Omental fat pad (tissue), 3 donors: ENCODE measurements at regions not wholly inside any gene's neighbourhood (a gene's known extent, or its start where the extent isn't known, plus 50 kb on each side); places are given as distances from the start of the nearest gene placed in this dataset.
A peak's percentile ranks its signal among the peaks of the same experiment; 100 is the strongest.

Source experiments
- ATAC-seq: fragments of 150-250 bp; one replicate; pipeline ENCODE4 v1.9.1; 2016; ENCODE audit warnings: mild to moderate bottlenecking, moderate library complexity; ENCODE audit not compliant: low FRiP score
- DNase-seq: peaks from one replicate; pipeline ENCODE4 v3.0.0-alpha.2; 2019; ENCODE audit warnings: low spot score
- TF ChIP-seq, protein P1 (sequence below), 3 donors: fragments of 450-650 bp; IDR thresholded peaks; one replicate each; pipeline ENCODE4 v1.5.1; 2016 to 2017; ENCODE audit warnings: antibody characterized with exemption in 3 of 3, mild to moderate bottlenecking in 3 of 3, moderate library complexity in 2 of 3

DNA sequence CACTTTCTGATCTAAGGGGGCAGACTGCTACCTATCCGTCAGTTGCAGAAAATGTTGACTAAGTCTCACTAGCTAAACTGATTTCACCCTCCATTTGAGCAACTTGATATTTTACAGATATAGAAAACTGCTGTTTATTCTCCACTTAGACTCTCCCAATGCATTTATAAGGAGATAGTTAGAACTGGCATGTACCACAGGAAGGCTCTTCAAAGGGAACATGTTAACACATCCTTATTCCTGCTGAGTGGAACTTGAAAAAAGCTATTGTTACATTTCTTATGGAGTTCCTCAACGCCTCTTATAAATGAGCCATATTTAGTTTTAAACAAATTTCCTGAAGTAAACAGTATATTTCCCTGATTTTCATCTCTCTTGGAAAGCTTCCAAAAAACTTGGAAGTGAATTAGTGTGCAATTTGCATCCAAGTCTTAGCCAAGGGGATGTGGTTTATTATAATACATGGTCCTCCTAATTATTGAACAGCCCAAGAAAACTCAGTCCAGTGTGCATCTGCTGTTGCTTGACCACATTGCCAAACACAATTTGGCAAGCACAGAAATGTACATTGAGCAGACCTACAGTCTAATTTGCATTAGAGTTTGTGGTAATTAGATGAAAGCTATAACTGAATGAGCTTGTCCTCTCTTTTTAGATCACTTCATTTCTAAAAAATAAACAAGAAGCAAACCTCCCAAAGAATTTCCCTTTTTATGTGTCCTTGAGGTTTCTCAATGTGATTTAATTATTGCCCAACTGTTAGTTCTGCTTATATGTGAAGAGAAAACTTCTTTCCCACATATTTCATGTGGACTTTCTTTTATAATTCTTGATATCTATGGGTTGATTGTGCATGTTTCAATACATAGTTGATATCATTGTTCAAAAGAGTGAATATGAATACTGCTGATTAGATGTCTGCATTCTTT is 72.6 kb upstream of the DPH6 start:
- ATAC-seq, result no peak
- TF ChIP-seq, protein P1, sequence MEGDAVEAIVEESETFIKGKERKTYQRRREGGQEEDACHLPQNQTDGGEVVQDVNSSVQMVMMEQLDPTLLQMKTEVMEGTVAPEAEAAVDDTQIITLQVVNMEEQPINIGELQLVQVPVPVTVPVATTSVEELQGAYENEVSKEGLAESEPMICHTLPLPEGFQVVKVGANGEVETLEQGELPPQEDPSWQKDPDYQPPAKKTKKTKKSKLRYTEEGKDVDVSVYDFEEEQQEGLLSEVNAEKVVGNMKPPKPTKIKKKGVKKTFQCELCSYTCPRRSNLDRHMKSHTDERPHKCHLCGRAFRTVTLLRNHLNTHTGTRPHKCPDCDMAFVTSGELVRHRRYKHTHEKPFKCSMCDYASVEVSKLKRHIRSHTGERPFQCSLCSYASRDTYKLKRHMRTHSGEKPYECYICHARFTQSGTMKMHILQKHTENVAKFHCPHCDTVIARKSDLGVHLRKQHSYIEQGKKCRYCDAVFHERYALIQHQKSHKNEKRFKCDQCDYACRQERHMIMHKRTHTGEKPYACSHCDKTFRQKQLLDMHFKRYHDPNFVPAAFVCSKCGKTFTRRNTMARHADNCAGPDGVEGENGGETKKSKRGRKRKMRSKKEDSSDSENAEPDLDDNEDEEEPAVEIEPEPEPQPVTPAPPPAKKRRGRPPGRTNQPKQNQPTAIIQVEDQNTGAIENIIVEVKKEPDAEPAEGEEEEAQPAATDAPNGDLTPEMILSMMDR (IDR thresholded peaks at IDR 0.05), result no peak
- no peak for DNase-seq

DNA sequence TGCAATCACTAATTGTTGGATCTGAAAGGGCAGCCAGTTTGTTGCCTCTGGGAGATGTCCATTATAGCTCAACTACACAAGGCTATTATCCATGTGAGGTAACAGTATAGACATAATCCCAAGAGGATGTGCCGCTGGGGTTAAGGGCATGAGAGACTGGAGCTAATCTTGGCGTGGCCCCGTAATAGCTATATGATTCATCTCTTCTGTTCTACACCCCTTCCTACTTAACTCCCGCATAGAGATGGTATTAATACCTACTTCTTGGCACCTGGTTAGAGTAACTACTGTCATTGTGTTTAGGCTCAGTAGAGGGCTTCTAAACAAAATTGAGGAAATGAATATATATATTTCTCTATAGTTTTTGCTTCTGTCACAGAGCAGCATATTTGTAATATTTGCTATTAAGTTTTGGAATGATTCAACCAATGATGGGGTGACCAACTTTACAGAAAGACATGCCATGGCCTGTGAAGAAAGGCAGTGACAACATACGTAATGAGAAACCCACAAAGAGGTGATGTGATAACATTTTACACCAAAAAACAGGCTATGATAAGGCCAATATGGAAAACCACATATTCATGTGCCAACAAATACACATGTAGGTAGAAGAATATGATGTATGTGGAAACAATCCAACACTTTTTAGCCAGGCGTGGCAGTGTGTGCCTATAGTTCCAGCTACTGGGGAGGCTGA is 76.8 kb upstream of the DPH6 start:
- TF ChIP-seq, protein P1 (IDR thresholded peaks at IDR 0.05), result no peak
- ATAC-seq, result no peak
- DNase-seq, result no peak

DNA sequence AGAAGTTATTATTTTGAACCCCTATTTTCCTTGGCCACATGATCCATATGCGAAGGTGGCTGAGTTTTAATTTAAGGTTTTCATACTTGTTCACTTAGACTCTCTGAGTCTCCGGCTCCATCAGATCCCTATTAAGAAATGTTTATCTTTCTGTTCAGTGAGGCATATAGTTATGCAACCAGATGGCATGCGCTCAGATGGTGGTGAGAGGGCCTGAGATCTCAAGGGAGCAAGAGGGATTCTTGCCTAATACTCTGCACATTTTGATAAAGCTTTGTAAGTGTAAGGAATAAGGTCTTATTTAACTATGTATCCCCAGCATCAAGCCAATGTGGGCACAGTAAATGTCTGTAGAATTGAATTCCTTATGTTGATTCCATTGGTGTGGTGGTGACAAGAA is 78.9 kb upstream of the DPH6 start:
- ATAC-seq (peak; percentile 85), DNase-seq (peak; percentile 36)
- TF ChIP-seq, protein P1 (IDR thresholded peaks at IDR 0.05), result no peak

DNA sequence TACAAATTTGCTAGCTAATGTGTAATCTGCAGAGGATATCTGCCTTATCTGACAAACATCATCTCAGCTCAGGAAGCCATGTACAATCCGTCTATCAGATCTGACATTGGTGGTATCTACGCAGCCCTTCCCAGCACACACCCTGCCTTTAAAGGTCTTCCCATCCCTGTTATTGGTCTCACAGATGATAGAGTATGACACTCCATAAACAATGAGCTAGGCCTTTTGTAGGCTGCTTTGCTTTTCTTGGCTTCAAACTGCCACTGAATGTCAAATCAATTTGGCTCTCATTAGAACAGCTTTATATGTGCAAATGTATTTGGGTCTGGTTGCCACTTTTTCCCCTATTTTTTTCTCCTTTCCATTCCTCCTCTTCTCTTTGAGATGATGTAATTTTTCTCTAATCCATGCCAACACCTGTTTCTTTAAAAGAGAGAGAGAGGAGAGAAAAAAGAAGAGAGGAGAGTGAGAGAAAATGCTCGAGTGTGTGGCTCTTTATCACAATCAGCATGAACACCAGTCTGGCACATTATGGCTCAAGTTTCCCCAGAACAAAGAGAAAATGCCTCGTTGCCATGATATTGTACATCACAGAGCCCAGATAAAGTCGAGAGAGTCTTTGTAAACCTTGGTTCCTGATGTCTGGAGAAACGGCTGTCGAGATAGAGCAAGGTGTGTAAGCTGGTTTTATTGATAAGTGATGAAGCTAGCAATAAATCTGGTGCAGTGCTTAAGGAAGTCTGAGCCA is 80.8 kb upstream of the DPH6 start:
- ATAC-seq, result no peak
- TF ChIP-seq, protein P1 (IDR thresholded peaks at IDR 0.05), result no peak
- no peak for DNase-seq

DNA sequence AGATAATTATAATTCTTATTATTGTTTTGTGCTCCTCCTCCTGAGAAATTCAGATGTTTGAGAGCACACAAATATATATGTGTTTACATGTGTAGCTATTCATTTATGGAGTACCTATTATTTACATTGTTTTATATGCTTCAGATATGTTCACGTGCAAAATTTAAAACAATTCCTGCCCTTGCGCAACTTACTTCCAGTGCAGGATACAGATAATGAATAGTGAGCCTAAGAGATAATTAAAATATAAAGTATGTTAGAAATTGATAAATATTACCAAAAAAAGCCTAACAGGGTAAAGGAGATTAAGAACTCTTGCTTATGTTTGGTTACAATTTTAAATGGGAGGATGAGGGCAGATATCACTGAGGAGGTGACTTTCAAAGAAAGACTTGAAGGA is 81.7 kb upstream of the DPH6 start:
- TF ChIP-seq, protein P1 (IDR thresholded peaks at IDR 0.05), result no peak
- ATAC-seq (no peak), DNase-seq (no peak)

DNA sequence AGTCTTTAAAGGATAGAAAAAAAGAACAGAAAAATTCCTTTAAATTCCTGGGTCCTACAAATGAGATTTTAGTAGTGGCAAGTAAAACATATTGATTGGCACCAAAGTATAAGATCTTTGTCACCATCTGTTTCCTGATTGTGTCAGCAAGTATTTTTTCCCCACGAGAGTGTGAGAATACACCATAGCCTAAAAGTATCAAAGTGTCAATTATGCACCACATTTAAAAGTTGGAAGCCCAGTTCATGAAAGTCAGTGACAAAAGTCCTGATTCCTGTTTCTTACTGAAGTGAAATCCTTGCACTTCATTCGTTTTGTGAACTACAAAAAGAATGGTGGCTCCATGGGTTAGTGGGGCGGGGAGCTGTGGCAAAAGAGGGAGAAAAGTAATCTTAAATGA is 83.8 kb upstream of the DPH6 start:
- TF ChIP-seq, protein P1 (IDR thresholded peaks at IDR 0.05), result no peak
- no peak for ATAC-seq
- no peak for DNase-seq
